GM12874 (cell line): ENCODE measurements at regions not wholly inside any gene's neighbourhood (a gene's known extent, or its start where the extent isn't known, plus 50 kb on each side); places are given as distances from the start of the nearest gene placed in this dataset.

Experiments used
- TF ChIP-seq, protein P1 (sequence below): IDR thresholded peaks from 2 replicates; pipeline ENCODE4 v1.5.1; 2011; ENCODE audit warnings: low read depth, mild to moderate bottlenecking, control low read depth, low read length, moderate library complexity; ENCODE audit not compliant: insufficient read depth

GRCh38 chr15:62500325-62500724 lies 335.2 kb upstream of the C2CD4B start:
- TF ChIP-seq, protein P1, sequence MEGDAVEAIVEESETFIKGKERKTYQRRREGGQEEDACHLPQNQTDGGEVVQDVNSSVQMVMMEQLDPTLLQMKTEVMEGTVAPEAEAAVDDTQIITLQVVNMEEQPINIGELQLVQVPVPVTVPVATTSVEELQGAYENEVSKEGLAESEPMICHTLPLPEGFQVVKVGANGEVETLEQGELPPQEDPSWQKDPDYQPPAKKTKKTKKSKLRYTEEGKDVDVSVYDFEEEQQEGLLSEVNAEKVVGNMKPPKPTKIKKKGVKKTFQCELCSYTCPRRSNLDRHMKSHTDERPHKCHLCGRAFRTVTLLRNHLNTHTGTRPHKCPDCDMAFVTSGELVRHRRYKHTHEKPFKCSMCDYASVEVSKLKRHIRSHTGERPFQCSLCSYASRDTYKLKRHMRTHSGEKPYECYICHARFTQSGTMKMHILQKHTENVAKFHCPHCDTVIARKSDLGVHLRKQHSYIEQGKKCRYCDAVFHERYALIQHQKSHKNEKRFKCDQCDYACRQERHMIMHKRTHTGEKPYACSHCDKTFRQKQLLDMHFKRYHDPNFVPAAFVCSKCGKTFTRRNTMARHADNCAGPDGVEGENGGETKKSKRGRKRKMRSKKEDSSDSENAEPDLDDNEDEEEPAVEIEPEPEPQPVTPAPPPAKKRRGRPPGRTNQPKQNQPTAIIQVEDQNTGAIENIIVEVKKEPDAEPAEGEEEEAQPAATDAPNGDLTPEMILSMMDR, result no peak

- TF ChIP-seq, protein P1, result no peak
These were observed 337.4 kb upstream of the C2CD4B start for GRCh38 chr15:62502451-62502850.

DNA sequence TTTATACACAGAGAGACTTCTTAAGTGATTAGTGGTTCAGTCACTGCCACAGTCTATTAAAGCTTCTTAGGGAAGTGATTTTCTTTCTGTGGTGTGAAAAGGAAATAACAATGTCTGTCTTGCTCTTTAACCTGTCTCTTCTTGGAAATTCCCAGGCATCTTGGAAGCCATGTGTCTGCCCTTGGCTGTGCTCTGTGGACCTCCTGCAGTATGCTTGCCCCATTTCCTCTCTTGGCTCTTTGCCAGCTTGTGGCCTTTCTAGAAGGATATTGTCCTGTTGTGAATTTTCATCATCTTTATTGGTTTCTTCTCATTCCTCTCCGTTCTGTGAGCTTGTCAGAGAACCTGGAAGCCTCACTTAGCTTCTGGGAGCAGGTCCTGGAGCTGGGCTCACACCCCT lies 338.4 kb upstream of the C2CD4B start:
- TF ChIP-seq, protein P1, result no peak

DNA sequence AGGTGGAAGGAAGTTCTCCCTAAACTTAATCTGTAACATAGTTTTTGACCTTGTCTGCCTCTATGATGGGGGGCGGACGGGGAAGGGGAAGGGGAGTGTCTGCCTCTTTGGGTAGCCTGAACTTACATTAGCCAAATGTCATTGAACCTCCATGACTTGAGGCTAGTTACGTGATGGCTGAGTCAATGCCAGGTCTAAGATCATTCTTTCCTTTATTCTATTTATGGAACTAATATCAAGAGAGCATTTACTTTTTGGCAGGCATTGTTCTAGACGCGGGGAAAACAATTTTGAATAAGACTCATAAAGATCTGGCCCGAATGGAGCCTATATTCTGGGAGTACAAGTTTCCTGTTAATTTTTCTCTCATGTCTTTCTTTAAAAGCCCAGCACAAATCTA lies 340.7 kb upstream of the C2CD4B start:
- TF ChIP-seq, protein P1, result no peak

DNA sequence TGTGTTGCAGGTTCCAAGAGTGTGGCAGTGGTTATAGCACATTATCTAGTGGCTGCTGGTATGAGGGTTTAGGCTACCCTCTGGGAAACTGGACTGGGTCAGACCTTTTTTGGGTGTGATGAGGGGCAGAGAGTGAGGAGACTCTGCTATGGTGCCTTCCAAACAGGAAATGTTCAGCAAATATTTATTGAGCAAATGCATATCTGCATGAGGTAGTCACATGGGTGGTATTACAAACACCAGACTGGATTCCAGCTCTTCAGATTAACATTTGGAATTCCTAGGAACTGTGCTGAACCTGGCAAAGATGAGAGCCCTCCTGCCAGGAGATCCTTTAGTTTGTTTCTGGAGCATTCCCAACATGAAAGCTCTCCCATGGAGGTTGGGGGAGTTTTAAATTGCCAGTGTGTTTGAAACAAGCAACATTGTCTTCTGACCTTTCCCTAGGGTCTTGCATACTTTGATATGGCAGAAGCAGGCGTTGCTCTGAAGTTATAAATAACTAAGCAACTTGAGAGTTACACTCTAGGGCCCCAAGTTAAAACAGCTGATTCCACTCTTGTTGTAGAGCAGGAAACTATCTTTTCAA lies 341.2 kb upstream of the C2CD4B start:
- TF ChIP-seq, protein P1, result no peak

DNA sequence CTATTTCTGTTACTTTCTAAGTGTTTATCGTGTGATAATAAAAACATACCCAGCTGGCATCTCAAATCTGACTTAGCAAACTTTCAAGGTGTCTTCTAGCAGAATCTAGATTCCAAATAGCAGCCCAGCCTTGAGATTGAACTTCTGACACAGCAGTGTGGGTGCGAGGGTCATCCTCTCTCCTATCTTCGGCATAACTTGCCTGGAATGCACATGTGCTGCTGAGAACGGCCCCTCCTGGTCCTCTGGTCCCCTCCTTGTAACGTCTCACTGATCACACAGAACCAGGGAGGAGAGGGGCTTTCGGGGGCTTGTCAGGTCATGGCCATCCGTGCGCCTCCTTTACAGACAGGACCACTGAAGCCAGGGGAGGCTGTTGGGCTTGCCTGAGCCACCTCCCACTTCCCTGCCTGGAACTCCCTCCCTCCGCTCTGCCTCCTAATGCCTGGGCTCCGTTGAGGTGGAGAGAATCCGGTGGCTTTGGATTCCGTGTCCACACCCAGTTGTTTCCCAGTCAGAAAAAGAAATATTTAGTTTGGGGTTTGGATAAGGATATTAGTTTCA lies 344.4 kb upstream of the C2CD4B start:
- TF ChIP-seq, protein P1, result no peak

GRCh38 chr15:62510791-62511190 lies 345.7 kb upstream of the C2CD4B start:
- TF ChIP-seq, protein P1, result no peak
